ENCODE measurements at regions not wholly inside any gene's neighbourhood (a gene's known extent, or its start where the extent isn't known, plus 50 kb on each side); places are given as distances from the start of the nearest gene placed in this dataset.

GRCh38 chr15:69666441-69666882 lies 213.8 kb downstream of the RPLP1 start:
- TF ChIP-seq, protein P1, sequence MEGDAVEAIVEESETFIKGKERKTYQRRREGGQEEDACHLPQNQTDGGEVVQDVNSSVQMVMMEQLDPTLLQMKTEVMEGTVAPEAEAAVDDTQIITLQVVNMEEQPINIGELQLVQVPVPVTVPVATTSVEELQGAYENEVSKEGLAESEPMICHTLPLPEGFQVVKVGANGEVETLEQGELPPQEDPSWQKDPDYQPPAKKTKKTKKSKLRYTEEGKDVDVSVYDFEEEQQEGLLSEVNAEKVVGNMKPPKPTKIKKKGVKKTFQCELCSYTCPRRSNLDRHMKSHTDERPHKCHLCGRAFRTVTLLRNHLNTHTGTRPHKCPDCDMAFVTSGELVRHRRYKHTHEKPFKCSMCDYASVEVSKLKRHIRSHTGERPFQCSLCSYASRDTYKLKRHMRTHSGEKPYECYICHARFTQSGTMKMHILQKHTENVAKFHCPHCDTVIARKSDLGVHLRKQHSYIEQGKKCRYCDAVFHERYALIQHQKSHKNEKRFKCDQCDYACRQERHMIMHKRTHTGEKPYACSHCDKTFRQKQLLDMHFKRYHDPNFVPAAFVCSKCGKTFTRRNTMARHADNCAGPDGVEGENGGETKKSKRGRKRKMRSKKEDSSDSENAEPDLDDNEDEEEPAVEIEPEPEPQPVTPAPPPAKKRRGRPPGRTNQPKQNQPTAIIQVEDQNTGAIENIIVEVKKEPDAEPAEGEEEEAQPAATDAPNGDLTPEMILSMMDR (IDR thresholded peaks at IDR 0.05) = no peak
- TF ChIP-seq POLR2AphosphoS5 (IDR thresholded peaks at IDR 0.05) (no peak), POLR2A (IDR thresholded peaks at IDR 0.05) (no peak), EP300 (IDR thresholded peaks at IDR 0.05) (no peak)

All from gastroesophageal sphincter (tissue), 3 donors.